Raji (cell line): ENCODE measurements at regions not wholly inside any gene's neighbourhood (a gene's known extent, or its start where the extent isn't known, plus 50 kb on each side); places are given as distances from the start of the nearest gene placed in this dataset.

ENCODE experiments used
- POLR2A ChIP-seq: IDR thresholded peaks from 2 replicates; pipeline ENCODE4 v1.6.1; 2011; ENCODE audit warnings: low read depth, low read length, control low read depth; ENCODE audit not compliant: insufficient read depth

DNA sequence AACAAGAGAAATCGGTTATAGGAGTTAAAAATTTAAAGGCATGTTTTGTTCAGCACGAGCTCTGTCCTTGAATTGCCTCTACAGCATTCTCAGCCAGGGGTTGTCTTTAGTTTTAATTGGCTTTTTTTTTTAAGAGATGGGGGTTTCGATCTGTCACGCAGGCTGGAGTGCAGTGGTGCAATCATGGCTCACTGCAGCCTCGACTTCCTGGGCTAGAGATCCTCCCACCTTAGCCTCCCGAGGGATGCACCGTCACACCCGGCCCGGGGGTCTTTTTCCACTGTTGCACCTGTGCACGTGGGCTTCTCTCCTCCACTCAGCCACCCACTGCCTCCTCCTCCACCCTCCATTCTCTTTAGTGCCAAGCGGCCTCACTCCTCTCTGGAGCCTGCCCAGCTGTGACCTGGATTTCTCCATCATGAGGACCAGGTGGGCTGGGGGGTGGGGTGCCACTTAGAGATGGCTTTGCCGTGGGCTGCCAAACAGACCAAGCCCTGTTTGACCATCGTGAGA lies 106.8 kb upstream of the SEC14L1 start:
- no peak for TF ChIP-seq POLR2A

DNA sequence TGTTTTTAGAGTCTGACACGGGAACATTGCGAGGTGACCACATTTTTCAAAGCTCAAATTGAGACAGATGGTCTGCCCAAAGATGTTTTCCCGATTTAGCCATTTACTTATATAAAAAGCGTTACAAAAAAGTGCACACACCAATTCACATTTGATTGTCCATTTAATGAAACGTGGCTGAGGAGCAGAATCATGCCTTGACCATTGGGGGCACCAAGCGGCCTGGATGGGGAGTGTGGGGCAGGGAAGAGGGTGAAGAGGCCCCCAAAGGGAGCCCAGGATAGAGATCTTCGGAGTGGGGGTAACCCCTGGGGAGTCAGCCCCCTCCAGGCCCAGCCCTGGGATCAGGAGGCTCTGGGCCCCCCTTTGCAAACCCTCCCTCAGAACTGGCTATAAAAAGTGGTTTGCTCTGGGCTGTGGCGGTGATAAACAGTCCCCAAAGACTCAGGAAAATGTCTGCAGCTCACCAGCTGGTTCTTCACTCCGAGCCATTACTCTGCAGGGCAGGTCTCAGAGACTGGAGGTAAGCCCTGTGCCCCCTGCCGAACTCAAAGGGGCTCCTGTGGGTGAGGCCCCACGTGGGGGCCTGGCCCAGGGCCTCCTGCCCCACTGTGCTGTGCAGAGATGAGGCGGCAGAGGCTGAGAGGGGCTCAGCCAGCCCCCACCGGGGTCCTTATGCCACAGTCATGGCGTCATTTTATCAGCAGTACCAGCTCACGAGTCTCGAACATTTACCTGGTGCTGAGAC lies 105.9 kb upstream of the SEC14L1 start:
- TF ChIP-seq POLR2A: no peak

GRCh38 chr17:77035526-77035925 lies 105.2 kb upstream of the SEC14L1 start:
- TF ChIP-seq POLR2A: no peak

- no peak for TF ChIP-seq POLR2A
These were observed 104.5 kb upstream of the SEC14L1 start for GRCh38 chr17:77036136-77036840.

DNA sequence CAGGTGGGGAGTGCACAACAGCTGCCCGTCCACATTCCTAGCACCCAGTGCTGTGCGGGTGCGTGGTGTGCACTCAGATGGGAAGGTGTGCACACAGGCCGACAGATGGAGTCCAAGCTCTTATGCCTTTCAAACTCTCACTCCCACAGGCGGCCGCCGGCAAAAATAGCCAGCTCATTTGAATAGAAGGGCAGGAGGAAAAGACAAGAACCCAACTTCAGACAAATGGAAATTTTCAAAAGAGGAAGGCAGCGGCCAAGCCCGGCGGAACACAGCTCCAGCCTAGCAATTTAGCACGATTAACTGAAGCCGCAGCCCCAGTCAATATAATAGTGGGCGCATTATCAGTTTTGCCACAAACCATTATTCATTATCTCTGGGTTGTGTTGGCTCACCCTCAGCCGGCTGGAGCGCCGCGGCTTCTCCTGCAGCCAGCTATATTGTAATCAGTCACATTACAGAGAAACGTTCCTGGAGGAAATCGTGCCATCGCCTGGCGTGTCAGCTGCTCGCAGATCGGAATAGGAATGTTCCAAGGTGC lies 103.9 kb upstream of the SEC14L1 start:
- TF ChIP-seq POLR2A: no peak

DNA sequence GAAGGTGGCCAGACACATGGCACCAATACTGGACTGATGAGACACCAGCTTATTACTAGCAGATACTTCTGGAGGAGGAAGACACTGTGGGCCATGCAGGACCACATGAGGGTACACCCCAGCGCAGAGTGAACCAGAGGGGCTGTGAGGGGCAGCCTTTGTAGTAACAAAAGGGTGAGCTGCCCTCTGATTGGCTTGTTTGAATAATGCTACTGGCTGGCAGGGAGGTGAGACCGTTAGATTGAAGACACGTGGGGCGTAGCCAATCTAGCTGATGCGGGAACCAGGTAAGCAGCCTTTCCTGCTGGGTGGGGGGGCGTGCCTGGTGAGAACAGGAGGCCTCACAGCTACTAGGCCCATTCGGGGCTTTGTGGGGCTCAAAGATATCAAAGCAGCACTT lies 102.8 kb upstream of the SEC14L1 start:
- TF ChIP-seq POLR2A: no peak

- no peak for TF ChIP-seq POLR2A
These were observed 101.7 kb upstream of the SEC14L1 start for GRCh38 chr17:77038884-77039555.

DNA sequence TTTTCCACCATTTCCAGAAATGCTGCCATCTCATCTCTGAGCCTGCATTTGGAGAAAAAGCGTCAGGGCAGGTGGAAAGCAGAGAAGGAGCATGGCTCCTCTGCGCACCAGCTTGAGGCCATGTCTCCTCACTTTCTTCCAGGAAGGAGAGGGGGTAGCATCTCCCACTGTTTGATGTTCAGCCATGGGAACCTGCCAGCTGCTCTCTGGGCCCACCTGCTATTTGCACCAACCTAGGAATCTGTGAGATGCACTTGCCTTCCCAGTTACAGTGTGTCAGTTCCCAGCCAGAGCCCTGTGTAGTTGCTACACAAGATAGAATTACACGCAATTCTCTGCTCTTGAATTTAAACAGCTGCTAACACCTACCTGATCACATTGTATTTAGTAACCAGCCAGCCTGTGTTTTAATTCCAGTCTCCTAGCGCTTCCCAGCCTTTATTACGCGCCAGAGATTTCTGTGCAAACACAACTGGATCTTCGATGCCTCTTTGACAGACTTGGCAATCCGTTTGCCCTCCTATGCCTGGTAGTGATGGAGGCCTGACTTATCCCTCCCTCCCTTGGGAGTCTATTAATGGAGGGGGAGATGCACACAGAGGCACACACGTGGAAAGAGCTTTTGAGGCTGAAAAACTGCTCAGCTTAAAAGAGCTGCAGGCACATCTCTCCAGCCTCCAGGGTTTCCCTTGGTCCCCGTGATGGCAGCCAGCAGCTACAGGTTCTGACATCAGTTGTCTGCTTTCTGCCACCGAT lies 98.1 kb upstream of the SEC14L1 start:
- no peak for TF ChIP-seq POLR2A

DNA sequence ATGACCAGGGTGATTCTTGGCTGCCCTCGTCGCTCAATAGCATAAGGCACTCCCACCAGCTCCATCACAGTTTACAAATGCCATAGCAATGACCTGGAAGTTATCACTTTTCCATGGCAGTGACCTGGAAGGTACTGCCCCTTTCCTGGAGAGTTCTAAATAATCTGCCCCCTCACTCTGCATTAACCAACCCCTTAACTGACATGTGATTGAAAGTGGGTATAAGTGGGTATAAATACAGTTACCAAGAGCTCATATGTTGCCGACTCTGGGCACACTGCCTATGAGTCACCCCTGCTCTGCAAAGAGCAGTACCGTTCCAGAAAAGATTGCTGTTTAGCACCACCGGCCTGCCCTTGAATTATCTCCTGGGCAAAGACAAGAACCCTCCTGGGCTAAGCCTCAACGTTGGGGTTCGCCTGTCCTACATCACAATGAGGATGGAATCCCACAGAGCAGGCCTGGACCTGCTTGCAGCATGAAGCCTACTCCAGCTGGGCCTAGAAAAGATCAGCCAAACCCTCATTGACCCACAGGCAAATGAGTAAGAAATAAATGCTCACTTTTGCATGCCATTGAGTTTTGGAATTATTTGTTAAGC lies 95.2 kb upstream of the SEC14L1 start:
- no peak for TF ChIP-seq POLR2A

- no peak for TF ChIP-seq POLR2A
These were observed 91.3 kb upstream of the SEC14L1 start for GRCh38 chr17:77049440-77049839.

DNA sequence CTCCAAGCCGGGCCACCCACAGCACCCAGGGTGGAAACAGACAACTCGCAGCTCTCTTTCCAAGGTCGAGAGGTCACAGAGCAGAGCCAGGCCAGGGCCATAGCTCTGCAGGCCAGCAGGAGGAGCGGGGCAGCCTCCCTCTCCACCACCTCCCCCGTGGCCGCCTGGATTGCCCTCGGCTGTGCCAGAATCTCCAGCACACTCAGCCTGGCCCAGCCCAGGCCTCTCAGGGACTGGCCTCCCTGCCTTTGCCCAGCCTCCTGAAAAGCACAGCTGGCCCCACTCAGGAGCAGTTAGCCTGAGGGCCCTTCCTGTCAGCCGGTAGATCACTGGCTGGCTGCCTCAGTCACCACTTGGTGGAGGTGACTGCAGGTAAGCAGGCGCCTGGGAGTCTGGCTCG lies 85.8 kb upstream of the SEC14L1 start:
- TF ChIP-seq POLR2A: no peak

DNA sequence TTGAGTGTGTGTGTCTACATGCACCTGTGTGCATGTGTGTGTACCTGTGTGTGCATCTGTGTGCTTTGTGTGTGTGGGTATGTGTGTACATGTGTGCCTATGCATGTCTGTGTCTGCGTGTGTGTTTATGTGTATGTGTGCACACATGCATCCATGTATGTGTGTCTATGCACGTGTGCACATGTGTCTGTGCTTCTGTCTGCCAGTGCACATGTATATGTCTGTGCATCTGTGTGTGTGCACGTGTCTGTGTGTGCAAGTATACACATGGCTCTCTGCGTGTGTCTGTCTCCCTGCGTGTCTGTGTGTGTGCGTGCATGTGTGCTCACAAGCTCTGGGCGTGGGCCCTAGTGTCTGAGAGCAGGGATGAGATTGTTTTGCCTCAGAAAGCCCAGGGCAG lies 85.3 kb upstream of the SEC14L1 start:
- no peak for TF ChIP-seq POLR2A

DNA sequence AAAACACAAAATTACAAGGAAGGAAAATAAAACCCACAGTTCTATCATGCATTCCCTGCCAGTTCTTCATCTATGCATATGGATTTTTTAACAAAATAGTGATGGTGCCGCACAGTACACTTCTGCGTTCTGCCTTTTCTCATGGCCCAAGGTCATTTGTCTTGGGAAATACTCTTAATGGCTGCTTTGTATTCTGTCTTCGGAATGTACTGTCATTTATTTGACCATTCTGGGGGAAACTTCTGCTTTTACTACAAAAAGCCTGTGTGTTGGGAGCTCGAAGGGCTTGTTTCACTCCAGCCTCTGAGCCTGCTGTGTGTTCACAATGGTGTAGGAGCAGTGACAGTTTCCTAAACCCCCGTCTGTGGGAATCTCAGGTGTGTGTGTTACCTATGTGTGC lies 82.8 kb upstream of the SEC14L1 start:
- TF ChIP-seq POLR2A: no peak

DNA sequence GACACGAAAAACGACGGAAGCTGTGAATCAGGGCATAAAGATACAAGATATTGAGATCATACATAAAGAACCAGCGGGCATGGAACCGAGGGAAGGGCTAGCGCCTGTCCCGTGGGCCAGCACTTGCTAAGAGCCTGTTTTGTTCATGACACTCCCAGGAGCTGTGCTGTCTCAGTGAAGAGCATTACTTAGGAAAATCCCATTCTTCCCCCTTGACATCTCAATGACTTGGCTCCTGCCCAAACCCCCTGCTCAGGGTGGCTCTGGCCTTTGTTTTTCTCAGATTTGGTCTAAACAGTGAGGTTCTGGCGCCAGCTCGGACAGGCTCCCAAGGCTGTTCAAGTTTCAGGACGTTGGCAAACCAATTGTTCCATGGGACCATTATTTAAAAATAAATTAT lies 79.1 kb upstream of the SEC14L1 start:
- TF ChIP-seq POLR2A: no peak
